ENCODE measurements at regions not wholly inside any gene's neighbourhood (a gene's known extent, or its start where the extent isn't known, plus 50 kb on each side); places are given as distances from the start of the nearest gene placed in this dataset.
"Not testable (repeated sequence)": the region's sequence is repeated elsewhere in the genome, so short reads cannot be mapped to it uniquely, and the experiment has no call there.

- no peak for DNase-seq (ENCODE audit: low spot score)
These were observed 103.1 kb upstream of the LYZL2 start for GRCh38 chr10:30732671-30733070.

DNA sequence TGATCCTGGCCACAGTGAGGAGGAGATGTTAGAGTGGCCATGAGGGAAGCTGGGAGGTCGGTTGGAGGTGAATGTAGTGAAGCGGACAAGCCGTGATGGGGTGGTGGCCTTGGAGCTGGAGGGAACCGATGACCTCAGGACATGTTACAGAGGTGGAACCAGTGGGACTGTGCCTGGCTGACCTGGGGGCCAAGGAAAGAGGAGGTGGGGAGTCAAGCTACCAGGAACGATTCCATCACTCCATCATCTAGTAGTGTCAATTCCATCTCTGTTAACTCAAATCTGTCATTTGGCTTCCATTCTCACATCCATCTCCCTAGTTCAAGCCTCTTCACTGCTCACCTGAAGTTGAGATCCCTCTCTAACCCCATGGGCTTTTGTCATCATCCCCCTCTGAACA, 102.4 kb upstream of the LYZL2 start:
- no peak for DNase-seq (ENCODE audit: low spot score)

DNA sequence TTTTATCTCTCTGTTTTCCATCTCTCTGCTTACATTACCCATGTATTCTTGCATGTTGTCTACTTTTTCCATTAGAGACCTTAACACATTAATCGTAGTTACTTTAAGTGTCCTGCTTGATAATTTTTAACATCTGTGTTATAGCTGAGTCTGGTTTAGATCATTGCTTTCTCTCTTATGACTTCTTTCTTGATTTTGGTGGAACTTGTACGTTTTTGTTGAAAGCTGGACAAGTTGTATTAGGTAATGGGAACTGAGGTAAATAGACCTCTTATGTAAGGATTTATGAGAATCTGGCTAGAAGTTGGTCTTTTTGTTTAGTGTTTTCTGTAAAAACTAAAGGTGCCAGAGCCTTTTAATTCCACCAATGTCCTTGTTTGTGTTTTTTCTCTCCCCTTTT, 100.8 kb upstream of the LYZL2 start:
- DNase-seq (ENCODE audit: low spot score), result no peak

DNA sequence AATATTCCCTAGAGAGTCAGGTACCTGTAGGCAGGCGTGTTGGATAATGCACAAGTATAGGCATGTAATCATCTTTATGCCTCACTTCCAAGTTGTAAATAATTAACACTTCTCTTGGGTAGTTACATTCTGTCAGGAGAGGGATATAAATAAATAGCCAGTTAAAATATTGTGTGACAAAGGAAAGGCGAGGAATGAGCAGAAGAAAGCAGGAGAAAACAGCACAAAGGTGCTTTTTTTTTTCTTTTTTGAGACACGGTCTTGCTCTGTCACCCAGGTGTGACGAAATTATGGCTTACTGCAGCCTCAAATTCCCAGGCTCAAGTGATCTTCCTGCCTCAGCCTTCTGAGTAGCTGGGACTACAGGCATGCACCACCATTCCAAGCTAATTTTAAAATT, 99.2 kb upstream of the LYZL2 start:
- no peak for DNase-seq (ENCODE audit: low spot score)

DNA sequence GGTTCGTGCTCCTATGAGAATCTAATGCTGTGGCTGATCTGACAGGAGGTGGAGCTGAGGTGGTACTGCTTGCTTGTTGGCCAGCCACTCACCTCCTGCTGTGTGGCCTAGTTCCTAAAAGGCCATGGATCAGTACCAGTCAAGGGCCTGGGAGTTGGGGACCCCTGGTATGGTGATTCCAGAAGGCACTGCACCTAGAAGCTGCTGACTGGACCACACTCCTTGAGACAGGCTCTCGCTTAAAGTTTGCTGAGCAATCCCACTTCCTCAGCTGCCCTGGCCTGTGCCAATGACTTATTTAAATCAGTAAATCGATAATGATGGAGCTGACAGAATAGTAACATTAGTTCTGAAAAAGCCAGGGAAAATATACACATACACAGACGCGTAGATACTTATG, 98.6 kb upstream of the LYZL2 start:
- DNase-seq (ENCODE audit: low spot score), result no peak

DNA sequence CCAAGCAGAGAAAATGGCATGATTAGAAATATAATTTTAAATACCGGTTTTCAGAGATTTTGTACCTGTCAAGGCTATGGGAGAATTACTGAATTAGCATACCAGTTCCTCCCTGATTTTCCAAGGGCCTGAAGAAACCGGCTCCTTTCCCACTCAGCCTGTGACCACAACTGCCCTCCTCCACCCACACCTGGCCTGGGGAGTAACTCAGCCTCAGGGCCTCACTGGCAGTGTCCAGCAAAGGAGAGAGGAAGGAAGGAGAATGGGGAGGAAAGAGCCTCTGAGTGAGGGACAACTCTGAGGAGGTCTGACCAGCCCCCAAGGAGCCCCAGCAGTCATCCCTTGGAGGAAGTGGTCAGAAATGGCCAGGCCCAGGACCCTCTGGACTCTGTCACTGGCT, 98.0 kb upstream of the LYZL2 start:
- no peak for DNase-seq (ENCODE audit: low spot score)

GRCh38 chr10:30726783-30727414, 97.3 kb upstream of the LYZL2 start:
- DNase-seq (ENCODE audit: low spot score), result not testable (repeated sequence)

GRCh38 chr10:30725661-30726060, 96.1 kb upstream of the LYZL2 start:
- no peak for DNase-seq (ENCODE audit: low spot score)

GRCh38 chr10:30724296-30724695, 94.7 kb upstream of the LYZL2 start:
- no peak for DNase-seq (ENCODE audit: low spot score)

DNA sequence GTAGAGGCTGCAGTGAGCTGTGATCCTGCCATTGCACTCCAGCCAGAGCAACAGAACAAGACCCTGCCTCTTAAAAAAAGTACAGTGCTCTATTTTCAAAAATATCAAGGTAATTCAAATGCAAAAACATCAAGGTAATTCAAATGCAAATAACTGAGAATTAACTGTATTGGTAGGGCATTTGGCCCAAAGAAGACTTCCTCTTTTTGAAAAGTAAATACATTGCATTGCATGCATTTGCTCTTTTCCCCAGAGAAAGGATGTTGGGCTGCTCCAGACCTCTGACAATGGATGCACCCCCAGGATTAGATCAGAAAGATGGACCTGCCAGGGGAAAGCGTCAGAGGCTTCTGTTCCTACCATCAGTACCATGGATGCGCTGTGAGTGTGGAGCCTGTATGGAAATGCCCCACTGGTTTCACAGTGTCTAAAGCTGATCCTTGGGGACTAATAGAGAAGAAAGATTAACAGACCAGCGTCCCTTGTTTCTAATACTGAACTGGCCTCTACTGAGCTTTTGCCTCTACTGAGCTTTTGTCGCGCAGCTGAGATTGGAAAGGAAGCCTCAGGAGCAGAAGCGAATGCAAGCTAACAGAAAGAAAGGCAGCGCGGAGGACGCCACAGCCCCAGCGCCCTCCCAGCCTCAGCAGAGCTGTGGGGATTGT, 93.5 kb upstream of the LYZL2 start:
- no peak for DNase-seq (ENCODE audit: low spot score)

DNA sequence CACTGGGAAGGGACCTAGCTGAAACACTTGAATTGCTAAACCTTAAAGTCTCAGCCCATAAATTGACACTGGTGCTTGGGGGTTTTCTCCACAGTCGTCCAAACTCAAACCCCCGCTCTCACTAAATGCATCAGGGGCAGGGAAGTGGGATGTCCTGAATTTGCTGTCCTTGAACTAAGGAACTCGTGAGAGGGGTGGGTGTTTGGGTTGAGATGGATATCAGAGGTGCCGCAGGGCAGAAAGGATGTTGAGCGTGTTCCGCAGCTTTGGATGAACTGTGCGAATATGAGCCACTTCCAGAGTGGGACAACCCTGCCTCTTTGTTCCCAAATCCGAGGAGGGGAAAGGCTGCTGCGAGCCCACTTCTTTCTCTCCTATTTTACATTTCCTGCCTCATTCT, 90.3 kb upstream of the LYZL2 start:
- no peak for DNase-seq (ENCODE audit: low spot score)

DNA sequence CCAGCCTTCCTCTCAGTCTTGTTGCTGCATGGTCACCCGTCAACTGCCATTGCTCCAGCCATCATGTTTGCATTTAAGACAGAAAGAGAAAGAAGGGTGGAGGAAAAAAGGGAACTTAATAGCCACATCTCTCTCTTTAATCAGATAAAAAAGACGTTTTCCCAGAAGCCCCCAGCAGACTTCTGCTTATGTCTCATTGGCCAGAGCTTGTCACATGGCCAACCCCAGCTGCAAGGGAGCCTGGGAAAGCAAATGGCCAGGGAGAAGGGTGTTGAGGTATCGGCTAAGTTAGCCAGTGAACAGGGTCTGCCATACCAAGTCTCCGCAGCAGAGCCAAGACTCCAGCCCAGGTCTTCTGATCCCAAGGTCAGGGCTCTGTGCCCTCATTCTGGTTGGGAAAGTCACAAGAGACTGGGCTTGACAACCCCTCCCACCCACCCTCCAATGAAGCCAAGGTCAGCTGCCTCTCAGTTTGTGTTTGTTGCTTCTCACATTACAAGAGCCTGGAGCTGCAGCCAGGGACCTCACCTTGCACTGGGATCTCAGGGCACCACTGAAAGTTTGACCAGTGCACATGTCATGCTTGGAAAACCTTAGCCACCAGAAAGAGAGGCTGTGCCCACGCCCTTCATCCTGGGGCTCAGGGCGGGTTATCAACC, 80.3 kb upstream of the LYZL2 start:
- DNase-seq (ENCODE audit: low spot score), result no peak

GRCh38 chr10:30709229-30709628, 79.7 kb upstream of the LYZL2 start:
- no peak for DNase-seq (ENCODE audit: low spot score)

DNA sequence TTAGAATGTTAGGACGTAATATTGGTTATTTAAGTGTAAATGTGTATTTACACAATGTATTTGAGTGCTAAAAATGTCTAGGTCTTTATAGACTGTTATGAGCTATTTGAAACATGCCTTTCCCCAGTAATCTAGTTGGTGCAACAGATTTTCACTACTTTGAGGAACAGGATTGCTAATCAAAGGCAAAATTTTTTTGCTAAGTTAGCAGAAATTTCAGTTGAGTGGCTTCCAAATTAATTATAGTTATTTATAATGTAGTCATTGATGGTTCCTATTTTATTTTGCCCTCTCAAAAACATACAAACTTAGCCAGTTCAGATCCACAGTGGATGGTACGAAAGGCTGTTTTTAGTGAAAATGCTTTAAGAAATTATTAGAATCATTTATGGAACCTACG, 78.7 kb upstream of the LYZL2 start:
- no peak for DNase-seq (ENCODE audit: low spot score)

- DNase-seq (ENCODE audit: low spot score), result not testable (repeated sequence)
These were observed 76.6 kb upstream of the LYZL2 start for GRCh38 chr10:30706189-30706588.

DNA sequence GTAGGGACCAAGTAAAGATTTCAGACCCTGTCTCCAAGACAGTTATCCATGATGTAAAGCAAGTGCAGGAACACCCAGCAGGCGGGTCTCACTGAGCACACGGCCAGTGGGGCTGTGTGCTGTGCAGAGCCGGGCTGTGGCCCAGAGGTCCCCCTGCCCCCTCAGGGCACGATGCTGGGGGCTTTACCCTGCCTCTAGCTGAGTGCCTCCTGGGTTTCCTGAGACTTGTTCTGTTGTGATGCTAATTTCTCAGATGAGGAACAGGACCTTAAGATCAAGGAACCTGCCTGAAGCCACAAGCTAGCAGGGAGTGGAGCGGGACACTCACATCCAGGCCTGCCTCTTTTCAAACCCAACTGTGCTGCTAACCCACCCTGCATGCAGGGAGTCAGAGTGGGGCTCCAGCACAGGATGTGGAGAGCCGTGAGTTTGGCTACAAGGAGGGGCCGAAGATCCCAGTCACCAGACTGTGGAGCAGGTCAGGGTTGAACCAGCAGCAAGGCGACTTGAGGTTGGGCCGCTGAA, 76.1 kb upstream of the LYZL2 start:
- no peak for DNase-seq (ENCODE audit: low spot score)

DNA sequence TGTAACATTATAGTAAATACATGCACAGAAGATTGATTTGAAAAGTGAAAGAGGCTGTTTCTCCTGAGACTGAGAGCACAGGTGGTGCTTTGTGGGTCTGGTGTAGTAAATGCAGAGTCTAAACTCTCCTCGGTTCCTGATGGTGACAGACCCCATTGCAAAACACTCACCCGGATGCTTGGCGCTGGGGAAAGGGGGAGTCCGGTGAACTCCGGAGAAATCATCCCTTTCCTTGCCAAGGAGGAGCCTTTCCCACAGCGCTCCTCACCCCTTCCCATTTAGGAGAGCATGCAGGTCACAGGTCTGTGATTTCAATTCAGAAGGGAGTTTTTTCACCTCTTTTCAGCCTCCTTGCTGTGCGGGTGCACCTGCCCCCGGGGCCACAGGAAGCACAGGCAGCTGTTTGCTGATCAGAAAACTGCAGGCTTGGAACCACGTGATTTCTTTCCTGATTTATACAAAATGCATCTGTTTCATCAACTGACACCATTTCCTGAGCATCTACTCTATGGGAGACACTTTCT, 75.6 kb upstream of the LYZL2 start:
- no peak for DNase-seq (ENCODE audit: low spot score)

GRCh38 chr10:30704601-30705100, 75.1 kb upstream of the LYZL2 start:
- not testable (repeated sequence) for DNase-seq (ENCODE audit: low spot score)

DNA sequence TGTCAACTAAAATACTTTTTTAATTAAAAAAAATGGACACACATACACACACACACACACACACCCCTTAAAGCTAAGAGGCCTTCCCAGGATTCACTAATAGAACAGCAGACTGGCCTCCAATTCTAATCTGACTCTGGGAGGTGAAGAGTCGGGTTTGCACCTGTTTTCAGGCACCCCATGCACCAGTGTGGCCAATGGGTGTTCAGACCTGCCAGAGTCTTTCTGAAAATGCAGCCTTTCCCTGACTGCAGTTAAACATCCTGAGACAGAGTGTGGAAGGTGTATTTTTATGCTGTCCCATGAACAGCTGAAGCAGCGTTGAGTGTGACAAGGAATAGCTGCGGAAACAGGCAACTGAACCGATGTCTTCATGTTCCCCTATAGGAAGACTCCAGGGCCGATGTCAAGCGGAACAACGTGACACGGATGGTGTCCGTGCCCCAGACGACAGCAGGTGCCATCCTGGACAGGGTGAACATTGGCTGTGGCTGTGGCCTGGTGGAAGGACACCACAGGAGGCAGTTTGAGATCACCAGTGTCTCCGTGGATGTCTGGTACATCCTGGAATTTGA, 74.6 kb upstream of the LYZL2 start:
- DNase-seq (ENCODE audit: low spot score), result no peak

DNA sequence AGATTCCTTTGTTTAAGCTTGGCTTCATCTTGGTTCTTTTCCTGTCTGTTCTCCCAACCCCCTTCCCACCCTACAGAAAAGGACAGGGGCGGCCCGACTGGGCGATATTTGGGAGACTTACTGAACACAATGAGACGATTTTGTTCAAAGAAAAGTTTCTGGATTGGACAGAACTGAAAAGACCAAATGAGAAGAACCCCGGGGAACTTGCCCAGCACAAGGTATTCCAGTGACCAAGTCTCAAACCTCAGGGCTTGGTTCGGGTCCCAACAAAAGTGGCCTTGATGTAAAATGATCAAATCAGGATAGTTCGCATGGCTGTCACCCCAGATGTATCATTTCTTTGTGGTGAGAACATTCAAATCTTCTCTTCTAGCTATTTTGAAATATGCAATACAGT, 73.9 kb upstream of the LYZL2 start:
- not testable (repeated sequence) for DNase-seq (ENCODE audit: low spot score)

DNA sequence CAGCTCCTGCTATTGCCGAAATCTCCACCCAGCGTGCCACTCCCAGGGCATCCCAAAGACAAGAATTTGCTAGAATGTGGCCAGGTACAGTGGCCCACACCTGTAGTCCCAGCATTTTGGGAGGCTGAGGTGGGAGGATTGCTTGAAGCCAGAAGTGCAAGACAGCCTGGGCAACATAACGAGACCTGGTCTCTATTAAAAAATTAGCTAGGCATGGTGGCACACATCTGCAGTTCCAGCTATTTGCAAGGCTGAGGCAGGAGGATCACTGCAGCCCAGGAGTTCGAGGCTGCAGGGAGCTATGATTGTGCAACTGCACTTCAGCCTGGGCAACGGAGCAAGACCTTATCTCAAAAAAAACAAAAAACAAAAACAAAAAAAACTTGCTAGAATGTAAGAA, 73.3 kb upstream of the LYZL2 start:
- no peak for DNase-seq (ENCODE audit: low spot score)

- no peak for DNase-seq (ENCODE audit: low spot score)
These were observed 72.1 kb upstream of the LYZL2 start for GRCh38 chr10:30701451-30702173.
